RPMI7951 (cell line): ENCODE measurements at regions not wholly inside any gene's neighbourhood (a gene's known extent, or its start where the extent isn't known, plus 50 kb on each side); places are given as distances from the start of the nearest gene placed in this dataset.
"Not testable (repeated sequence)": the region's sequence is repeated elsewhere in the genome, so short reads cannot be mapped to it uniquely, and the experiment has no call there.

ENCODE experiments used
- DNase-seq: peaks from one replicate; pipeline ENCODE4 v3.0.0-alpha.2; 2012; ENCODE audit warnings: low read depth

- no peak for DNase-seq
These were observed 267.4 kb upstream of the VLDLR start for GRCh38 chr9:2354216-2354615.

GRCh38 chr9:2354856-2355696 is 266.5 kb upstream of the VLDLR start:
- no peak for DNase-seq

GRCh38 chr9:2355697-2355983 is 265.9 kb upstream of the VLDLR start:
- DNase-seq, result no peak

GRCh38 chr9:2356041-2356790 is 265.4 kb upstream of the VLDLR start:
- DNase-seq, result no peak

GRCh38 chr9:2359891-2360471 is 261.6 kb upstream of the VLDLR start:
- no peak for DNase-seq

- DNase-seq, result no peak
These were observed 259.4 kb upstream of the VLDLR start for GRCh38 chr9:2362150-2362549.

- DNase-seq, result no peak
These were observed 258.3 kb upstream of the VLDLR start for GRCh38 chr9:2363138-2363745.

GRCh38 chr9:2363781-2364180 is 257.8 kb upstream of the VLDLR start:
- DNase-seq, result no peak

- no peak for DNase-seq
These were observed 253.6 kb upstream of the VLDLR start for GRCh38 chr9:2367970-2368369.

- no peak for DNase-seq
These were observed 247.9 kb upstream of the VLDLR start for GRCh38 chr9:2373648-2374047.

GRCh38 chr9:2375114-2375513 is 246.5 kb upstream of the VLDLR start:
- DNase-seq, result no peak

GRCh38 chr9:2377117-2377516 is 244.5 kb upstream of the VLDLR start:
- no peak for DNase-seq

GRCh38 chr9:2377834-2378233 is 243.8 kb upstream of the VLDLR start:
- DNase-seq, result no peak

GRCh38 chr9:2378266-2378665 is 243.3 kb upstream of the VLDLR start:
- DNase-seq, result no peak

- no peak for DNase-seq
These were observed 242.8 kb upstream of the VLDLR start for GRCh38 chr9:2378816-2379215.

GRCh38 chr9:2384741-2385140 is 236.8 kb upstream of the VLDLR start:
- no peak for DNase-seq

- no peak for DNase-seq
These were observed 235.8 kb upstream of the VLDLR start for GRCh38 chr9:2385746-2386145.

GRCh38 chr9:2386566-2386965 is 235.0 kb upstream of the VLDLR start:
- DNase-seq, result no peak

GRCh38 chr9:2387166-2387565 is 234.4 kb upstream of the VLDLR start:
- DNase-seq, result no peak

GRCh38 chr9:2389404-2389803 is 232.2 kb upstream of the VLDLR start:
- DNase-seq, result no peak

GRCh38 chr9:2390028-2390427 is 231.6 kb upstream of the VLDLR start:
- DNase-seq, result no peak

GRCh38 chr9:2391509-2392132 is 230.0 kb upstream of the VLDLR start:
- not testable (repeated sequence) for DNase-seq
